ENCODE measurements at regions not wholly inside any gene's neighbourhood (a gene's known extent, or its start where the extent isn't known, plus 50 kb on each side); places are given as distances from the start of the nearest gene placed in this dataset.
"Not testable (repeated sequence)": the region's sequence is repeated elsewhere in the genome, so short reads cannot be mapped to it uniquely, and the experiment has no call there.

DNA sequence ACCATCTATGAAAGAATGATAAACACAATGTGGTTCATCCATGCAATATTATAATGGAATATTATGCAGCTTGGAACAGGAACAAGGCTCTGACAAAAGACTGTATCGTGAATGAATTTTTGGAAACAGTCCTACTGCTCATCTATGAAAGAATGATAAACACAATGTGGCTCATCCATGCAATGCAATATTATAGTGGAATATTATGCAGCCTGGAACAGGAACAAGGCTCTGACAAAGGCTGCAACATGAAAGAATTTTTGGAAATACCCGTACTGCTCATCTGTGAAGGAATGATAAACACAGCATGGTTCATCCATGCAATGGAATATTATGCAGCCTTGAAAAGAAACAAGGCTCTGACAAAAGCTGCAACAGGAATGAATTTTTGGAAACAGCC lies 158.8 kb downstream of the CRLF2 start:
- not testable (repeated sequence) for DNase-seq

DNA sequence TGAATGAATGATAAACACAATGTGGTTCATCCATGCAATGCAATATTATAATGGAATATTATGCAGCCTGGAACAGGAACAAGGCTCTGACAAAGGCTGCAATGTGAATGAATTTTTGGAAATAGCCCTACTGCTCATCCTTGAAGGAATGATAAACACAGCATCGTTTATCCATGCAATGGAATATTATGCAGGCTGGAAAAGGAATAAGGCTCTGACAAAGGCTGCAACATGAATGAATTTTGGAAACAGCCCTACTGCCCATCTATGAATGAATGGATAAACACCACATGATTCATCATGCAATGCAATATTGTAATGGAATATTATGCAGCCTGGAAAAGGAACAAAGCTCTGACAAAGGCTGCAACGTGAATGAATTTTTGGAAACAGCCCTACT lies 159.4 kb downstream of the CRLF2 start:
- DNase-seq = no peak

DNA sequence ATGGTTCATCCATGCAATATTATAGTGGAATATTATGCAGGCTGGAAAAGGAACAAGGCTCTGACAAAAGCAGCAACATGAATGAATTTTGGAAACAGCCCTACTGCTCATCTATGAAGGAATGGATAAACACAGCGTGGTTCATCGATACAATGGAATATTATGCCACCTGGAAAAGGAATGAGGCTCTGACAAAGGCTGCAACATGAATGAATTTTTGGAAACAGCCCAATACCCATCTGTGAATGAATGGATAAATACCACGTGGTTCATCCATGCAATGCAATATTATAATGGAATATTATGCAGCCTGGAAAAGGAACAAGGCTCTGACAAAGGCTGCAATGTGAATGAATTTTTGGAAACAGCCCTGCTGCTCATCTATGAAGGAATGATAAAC lies 160.4 kb downstream of the CRLF2 start:
- DNase-seq = no peak

DNA sequence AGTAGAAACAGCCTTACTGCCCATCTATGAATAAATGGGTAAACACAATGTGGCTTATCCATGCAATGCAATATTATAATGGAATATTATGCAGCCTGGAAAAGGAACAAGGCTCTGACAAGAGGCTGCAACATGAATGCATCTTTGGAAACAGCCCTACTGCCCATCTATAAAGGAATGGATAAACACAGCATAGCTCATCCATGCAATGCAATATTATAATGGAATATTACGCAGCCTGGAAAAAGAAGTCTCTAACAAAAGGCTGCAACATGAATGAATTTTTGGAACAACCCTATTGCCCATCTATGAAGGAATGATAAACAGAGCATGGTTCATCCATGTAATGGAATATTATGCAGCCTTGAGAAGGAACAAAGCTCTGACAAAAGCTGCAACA lies 161.0 kb downstream of the CRLF2 start:
- DNase-seq = no peak

DNA sequence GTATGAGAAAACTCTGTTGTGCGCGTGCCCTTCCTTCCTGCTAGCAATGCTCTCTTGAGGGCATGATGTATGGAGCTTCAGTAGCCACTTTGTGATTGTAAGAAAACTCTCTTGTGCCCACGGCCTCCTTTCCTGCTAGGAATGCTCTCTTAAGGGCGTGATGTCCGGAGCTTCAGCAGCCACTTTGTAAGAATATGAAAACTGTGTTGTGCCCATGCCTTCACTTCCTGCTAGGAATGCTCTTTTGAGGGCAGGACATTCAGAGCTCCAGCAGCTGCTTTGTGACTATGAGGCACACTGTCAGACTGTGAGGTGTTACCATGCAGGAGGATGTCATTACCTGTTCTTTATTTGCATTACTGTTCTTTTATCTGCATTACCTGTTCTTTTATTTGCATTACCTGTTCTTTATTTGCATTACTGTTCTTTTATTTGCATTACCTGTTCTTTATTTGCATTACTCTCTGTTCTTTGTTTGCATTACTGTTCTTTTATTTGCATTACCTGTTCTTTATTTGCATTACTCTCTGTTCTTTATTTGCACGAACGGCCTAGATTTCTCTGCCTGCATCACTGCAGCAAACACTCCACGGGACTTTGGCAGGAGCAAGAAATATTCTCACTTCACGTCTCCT lies 166.7 kb downstream of the CRLF2 start:
- DNase-seq = no peak

DNA sequence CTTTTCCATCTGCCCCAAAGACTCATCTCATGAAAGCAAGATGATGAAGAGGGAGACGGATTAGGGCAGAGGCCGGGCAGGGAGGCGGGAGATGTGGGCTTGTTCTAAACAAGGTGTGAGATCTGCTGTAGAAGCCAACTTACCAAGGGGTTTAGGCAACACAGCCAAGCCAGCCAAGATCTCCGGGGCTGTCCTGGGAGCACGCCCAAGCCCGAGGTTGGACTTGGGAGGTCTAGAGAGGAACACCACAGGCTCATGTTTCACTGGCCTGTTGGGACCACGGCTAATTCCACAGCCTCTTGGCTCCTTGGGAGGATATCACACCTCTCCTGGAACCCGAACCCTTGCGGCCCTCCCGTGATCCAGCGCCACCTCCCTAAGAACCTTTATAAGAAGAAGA lies 171.4 kb downstream of the CRLF2 start:
- no peak for DNase-seq

DNA sequence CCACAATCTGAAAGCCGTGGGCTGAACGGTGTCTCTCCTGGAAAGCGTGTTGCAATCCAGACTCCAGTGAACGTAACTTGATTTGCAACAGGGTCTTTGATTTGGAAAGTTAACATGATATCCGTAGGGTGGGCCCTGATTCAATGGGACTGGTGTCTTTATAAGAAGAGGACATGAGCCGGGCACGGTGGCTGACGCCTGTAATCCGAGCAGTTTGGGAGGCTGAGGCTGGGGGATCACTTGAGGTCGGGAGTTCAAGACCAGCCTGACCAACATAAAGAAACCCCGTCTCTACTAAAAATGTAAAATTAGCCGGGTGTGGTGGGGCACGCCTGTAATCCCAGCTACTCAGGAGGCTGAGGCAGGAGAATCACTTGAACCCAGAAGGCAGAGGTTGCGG lies 176.5 kb downstream of the CRLF2 start:
- not testable (repeated sequence) for DNase-seq

DNA sequence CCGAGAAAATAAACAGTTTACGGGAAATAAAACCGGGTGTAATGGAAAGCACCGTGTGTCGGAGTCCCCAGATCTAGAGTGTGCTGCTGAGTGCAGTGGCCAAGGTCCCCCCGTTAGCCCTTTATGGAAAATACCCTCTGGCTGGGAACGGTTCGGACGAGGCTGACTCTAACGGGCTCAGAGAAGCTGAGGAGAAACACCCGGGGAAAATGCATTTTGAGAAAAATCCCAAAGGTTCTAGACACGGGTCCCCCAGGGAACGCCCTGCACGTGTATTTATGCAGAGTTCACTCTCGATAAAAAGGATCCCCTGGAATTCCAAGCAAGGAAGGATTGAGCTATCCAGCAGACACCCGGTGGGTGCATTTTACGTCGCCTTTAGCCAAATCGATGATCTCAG lies 177.2 kb downstream of the CRLF2 start:
- DNase-seq = no peak

DNA sequence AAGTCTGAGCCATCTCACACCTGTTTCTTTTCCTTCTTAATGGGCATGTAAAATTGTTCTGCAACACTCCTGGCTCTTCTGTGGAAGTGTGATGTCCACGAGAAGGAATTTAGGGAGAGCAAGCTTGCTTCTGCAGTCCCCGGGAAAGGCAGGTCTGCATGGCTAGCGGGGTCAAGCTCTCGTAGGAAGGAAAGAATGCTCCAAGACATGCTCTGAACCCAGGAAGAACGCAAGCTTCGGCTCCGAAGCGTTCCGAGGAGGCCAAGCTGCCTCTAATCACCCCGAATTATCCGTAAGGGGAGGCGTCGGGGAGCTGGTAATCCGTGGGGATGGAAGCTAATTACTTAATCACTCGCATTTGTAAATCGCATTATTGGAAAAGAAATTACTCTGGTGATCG lies 177.7 kb downstream of the CRLF2 start:
- DNase-seq = no peak

DNA sequence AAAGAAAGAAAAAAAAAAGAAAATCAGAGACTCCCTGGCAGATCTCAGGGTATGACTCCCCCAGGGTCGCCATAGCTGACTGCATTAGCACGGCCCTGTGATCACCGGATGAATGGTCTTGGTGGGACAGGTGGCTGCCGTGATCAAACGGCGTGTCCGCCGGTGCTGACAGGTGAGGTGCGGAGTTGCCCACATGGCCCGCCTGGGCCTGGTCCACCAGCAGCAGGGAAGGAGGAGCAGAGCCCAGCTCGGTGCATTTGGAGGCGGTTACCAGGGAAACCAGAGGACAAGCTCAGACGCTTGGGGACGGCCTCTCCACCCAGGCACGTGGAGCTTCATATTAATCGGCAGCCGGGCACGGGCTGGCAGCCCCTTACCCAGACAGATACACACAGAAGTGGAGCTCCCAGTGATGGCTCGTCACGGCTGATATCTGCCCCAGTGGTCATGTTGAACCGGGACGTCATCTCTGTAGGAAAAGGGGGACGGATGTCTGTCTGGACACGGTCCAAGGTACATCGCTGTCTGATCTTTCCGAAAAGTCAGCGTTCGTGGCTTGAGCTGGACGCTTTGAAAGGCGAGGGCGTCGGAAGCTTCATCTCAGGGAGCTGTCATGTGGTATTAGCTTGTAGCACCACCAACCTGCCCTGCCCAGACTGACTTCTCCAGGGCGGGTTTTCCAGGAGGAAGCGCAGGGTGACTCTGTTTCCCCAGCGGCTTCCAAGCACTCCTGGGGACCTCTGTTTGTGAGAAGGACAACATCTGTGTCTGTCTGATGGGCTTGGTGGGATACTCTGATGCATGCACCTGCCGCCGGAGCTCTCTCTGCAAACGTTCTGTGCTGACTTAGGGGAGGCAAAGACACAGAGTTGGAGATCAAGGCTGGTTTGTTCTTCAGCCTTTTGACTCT lies 180.7 kb downstream of the CRLF2 start:
- no peak for DNase-seq

DNA sequence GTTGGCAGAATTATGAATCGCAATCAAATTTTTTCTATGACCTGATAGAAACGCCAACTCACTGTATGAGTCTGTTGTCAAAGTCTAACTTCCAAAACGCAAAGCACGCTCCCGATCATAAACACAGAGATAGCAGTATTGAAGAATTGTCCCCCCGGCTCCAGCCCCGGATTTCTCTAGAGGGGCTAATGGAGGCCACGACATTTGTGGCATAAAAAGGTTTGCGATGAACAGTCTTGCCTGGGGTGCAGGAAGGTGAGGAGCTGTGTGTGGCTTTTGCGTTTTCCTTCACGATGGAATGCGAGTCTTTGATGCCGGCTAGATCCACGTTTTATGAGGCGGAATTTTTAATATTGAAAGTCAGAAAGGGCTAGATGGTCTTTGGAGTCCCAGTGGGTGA lies 183.0 kb downstream of the CRLF2 start:
- no peak for DNase-seq

DNA sequence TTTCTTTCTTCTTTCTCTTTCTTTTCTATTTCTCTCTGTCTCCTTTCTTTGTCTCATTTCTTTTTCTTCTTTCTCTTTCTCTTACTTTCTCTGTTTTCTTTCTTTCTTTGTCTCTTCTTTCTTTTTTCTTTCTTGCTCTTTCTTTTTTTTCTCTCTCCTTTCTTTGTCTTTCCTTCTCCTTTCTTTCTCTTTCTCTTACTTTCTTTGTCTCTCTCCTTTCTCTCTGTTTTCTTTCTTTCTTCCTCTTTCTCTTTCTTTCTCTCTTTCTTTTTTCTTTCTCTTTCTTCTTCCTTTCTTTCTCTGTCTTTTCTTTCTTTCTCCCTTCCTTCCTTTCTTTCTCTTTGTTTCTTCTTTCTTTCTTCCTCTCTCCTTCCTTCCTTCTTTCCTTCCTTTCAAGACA lies 184.8 kb downstream of the CRLF2 start:
- DNase-seq = no peak

DNA sequence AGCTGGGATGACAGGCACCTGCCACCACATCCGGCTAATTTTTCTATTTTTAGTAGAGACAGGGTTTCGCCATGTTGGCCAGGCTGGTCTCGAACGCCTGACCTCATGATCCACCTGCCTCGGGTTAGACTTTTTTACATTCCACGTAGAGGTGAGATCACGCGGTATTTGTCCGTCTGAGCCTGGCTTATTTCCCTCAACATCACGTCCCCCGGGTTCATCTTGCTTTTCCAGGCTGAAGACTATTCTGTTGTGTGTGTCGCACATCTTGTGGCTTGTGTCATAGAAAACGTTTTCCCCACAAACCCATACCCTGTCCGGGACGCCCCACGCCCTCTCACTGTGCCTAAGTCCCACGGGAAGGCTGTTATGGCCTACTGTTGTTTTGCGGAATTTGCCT lies 185.3 kb downstream of the CRLF2 start:
- DNase-seq = no peak

DNA sequence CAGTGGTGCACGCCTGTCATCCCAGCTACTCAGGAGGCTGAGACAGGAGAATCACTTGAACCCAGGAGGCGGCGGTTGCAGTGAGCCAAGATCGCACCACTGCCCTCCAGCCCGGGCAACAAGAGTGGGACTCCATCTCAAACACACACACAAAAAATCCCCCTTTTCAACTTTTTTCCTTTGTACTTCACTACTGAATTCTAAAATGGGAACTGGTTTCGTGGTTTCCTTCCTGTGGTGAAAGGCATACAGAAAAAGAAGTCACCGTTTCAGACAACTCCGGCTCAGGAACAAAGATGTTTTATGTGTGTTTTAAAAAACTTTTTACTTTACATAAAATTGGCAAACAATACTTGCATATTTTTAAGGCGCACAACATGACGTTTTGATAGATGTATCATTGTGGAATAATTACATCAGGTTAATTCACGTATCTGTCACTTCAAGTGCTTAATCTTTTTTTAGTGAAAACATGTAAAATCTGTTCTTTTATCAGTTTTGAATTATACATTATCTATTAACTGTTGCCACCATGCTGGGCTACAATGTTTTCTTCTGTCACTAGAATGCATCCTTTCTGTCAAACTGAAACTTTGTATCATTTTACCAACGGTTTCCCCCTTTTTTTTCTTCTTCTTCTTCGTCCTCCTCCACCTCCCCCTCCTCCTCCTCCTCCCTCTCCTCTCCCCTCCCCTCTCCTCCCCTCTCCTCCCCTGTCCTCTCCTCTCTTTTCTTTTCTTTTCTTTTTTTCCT lies 186.0 kb downstream of the CRLF2 start:
- DNase-seq = peak; percentile 24

DNA sequence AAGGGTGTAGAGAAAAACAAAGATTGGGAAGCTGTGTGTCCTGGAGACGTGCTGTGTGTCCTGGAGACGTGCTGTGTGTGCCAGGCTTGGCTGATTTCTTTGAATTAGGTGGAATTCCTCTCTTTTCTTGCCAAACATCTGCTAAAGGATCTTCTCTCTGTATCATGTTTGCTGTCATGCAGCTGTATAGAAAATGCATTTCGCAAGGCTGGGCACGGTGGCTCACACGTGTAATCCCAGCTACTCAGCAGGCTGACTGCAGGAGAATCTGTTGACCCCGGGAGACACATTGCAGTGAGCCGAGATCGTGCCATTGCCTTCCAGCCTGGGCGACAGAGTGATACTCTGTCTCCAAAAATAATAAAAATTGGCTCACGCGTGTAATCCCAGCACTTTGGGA lies 187.0 kb downstream of the CRLF2 start:
- DNase-seq = no peak

DNA sequence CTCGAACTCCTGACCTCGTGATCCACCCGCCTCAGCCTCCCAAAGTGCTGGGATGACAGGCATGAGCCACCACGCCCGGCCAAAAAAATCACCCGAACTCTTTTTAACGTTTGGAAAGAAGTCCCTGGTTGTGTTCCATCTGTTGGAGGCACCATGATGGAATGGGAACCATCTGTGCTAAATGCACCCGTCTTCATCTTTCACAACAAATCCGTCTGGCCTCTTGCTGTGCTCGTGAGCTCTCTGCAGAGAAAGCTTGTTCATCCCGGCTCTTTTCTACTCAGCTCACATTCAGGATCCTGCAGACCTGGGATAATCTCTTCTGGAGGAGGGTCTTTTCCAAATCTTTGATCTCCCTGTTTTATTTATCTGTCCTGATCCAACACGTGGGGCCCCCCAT lies 188.8 kb downstream of the CRLF2 start:
- no peak for DNase-seq

DNA sequence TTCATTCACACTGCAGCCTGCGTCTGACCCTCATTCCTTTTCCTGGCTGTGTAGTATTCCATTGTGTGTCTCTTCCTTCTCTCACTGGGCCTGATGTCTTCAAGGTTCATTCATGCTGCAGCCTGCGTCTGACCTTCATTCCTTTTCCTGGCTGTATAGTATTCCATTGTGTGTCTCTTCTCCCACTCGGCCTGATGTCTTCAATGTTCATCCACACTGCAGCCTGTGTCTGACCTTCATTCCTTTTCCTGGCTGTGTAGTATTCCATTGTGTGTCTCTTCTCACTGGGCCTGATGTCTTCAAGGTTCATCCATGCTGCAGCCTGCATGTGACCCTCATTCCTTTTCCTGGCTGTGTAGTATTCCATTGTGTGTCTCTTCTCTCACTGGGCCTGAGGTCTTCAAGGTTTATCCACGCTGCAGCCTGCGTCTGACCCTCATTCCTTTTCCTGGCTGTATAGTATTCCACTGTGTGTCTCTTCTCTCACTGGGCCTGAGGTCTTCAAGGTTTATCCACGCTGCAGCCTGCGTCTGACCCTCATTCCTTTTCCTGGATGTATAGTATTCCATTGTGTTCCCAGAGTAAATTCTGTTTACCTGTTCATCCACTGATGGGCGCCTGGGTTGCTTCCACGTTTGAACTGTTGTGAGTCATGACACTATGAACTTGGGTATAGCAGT lies 191.0 kb downstream of the CRLF2 start:
- DNase-seq = not testable (repeated sequence)

DNA sequence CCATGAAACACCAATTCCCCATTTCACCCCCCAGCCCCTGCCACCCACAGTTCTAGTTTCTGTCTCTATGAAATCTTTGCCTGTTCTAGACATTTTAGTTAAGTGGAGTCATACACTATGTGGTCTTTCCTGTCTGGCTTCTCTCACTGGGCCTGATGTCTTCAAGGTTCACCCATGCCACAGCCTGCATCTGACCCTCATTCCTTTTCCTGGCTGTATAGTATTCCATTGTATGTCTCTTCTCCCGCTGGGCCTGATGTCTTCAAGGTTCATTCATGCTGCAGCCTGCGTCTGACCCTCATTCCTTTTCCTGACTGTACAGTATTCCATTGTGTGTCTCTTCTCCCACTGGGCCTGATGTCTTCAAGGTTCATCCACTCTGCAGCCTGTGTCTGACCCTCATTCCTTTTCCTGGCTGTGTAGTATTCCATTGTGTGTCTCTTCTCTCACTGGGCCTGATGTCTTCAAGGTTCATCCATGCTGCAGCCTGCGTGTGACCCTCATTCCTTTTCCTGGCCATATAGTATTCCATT lies 191.7 kb downstream of the CRLF2 start:
- DNase-seq = no peak

DNA sequence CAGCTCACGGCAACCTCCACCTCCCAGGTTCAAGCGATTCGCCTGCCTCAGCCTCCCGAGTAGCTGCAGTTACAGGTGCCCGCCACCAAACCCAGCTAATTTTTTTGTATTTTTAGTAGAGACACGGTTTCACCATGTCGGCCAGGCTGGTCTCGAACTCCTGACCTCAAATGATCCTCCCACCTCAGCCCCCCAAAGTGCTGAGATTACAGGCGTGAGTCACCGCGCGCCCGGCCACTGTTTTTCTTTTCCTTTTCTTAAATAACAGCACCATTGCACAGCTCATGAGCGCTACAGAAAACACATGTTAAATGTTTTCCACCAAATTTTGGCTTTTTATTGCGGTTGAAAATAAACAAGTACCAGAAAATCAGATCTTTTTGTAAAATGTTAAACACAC lies 195.5 kb downstream of the CRLF2 start:
- DNase-seq = not testable (repeated sequence)

DNA sequence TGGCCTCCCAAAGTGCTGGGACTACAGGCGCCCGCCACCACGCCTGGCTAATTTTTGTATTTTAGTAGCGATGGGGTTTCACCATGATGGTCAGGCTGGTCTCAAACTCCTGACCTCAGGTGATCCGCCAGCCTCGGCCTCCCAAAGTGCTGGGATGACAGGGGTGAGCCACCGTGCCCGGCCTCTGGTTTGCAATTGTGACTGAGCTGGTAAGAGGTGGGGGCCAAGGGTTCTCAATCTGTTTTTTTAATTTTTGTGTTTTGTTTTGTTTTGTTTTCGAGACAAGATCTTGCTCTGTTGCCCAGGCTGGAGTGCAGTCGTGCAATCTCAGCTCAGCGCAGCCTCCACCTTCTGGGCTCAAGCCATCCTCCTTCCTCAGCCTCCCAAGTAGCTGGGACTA lies 196.2 kb downstream of the CRLF2 start:
- not testable (repeated sequence) for DNase-seq

DNA sequence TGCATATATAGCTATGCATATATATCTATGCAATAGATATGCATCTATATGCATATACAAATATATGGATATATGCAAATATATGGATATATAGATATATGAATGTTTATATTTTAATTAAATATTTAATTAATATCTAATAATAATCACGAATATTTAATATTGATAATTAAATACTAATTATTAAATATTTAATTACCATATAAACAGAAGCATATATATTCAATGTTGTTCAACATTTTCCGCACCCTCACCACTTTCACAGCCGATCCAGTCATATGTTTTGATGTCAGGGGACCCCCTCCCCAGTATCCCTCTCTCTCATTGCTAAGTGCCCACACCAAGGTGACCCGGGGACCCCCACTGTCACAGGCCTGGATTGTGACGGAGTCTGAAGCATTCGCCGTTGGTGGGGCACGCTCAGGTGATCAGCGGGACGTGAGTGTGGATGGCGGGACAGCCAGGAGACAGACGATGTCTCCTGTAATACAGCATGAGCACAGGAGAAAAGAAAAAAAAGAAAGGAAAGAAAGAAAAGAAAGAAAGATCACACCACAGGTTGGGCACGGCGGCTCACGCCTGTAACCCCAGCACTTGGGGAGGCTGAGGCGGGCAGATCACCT lies 199.7 kb downstream of the CRLF2 start:
- no peak for DNase-seq

DNA sequence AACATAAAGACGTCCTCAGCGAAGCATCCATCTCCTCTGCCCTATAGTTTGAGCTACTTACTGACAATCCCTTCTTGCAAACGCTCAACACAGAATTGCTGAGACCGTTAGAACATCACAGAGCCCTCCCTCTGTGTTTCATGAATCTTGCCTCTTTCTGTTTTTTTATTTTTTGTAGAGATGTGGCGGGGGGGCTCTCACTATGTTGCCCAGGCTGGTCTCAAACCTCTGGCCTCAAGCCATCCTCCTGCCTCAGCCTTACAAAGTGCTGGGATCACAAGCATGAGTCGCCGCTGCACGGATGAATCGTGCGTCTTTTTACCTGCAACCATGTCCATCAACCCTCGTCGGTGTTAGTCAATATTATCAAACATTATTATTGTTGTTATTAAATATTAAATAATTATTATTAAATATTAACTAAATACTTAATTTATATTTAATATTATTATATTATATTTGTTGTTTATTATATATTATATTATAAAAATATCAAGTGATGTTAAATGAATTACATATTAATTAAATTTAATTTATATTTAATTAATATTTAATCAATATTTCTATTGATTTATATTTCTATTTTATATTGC lies 200.7 kb downstream of the CRLF2 start:
- no peak for DNase-seq

Measured in CD4-positive, alpha-beta T cell treated with Interleukin-4 for 4 hours (primary cell).